ENCODE measurements at regions not wholly inside any gene's neighbourhood (a gene's known extent, or its start where the extent isn't known, plus 50 kb on each side); places are given as distances from the start of the nearest gene placed in this dataset.

DNA sequence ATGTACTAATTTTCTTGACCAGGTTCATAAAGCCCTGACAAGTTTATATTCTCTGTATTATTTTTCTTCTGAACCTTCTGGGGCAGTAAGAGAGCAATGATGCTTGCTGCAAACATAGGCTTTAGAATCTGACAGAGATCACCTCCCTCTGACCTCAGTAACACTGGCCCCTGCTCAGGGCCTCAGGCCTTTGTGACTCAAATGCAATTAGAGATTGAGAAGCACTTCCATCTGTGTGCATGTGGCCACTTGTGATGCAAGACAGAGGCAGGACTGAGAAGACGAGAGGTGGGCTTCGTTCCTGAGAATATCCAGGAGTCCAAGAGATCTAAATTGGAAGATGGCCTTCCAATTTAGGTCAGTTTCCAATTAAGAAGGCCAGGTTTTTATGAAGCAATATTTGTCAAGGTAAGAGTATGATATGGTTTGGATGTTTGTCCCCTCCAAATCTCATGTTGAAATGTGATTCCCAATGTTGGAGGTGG, 82.8 kb upstream of the VEGFC start:
- Histone ChIP-seq H3K36me3 (no peaks in the 10 kb centered on the region), H3K27ac (no peak overlapping the region), H3K27me3 (no peaks in the 10 kb centered on the region), H3K4me1 (no peaks in the 10 kb centered on the region), H3K4me3 (no peak overlapping the region), H3K9me3 (no peaks in the 10 kb centered on the region)
- no peak for DNase-seq (ENCODE audit: low spot score in 2 of 2)
- no peak for TF ChIP-seq POLR2A (IDR thresholded peaks at IDR 0.05)
- no peak for TF ChIP-seq CTCF (IDR thresholded peaks at IDR 0.05)
- TF ChIP-seq EP300 (IDR thresholded peaks at IDR 0.05): no peak
- no peak for TF ChIP-seq POLR2AphosphoS5 (IDR thresholded peaks at IDR 0.05)
- WGBS: 47% methylated on average over 2 of the region's 2 CpGs

DNA sequence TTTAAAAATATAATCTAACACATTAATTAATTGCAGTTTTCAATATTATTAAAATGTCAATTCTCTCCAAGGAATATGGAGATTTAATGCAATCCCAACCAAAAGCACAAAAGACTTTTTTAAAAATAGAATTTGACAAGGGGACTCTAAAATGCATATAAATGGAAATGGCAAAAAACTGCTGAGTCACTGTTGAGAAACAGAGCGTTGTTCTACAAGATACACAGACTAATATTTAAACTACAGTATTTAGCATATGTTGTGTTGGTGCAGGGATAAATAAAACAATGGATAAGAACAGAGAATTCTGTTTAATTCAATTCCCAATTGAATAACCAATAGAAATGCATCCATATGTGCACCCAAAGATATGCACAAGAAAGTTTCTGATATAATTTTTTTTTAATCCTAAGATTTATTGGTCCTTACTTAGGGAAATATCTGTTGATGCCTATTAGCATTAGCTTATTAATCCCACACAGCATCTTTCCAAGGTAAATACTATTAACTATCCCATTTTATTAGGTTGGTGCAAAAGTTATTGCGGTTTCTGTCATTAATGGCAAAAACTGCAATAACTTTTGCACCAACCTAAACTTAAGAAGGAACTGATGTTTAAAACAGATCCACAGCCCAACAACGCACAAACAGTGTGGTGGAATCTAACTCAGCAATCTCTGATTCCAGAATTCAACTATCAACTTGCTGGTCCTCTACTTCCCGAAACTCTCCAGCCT, 86.8 kb upstream of the VEGFC start:
- no peak for TF ChIP-seq EP300 (IDR thresholded peaks at IDR 0.05)
- TF ChIP-seq CTCF (IDR thresholded peaks at IDR 0.05): no peak
- TF ChIP-seq POLR2A (IDR thresholded peaks at IDR 0.05): no peak
- no peak for TF ChIP-seq POLR2AphosphoS5 (IDR thresholded peaks at IDR 0.05)
- H3K4me1 ChIP-seq: no peaks in the 10 kb centered on the region
- H3K9me3 ChIP-seq: no peaks in the 10 kb centered on the region
- no peaks in the 10 kb centered on the region for H3K36me3 ChIP-seq
- H3K27me3 ChIP-seq: no peaks in the 10 kb centered on the region
- H3K27ac ChIP-seq: no peak overlapping the region
- H3K4me3 ChIP-seq: no peak overlapping the region
- no peak for DNase-seq (ENCODE audit: low spot score in 2 of 2)
- WGBS: 76% methylated on average over 4 of the region's 4 CpGs

GRCh38 chr4:176882206-176882605, 89.5 kb upstream of the VEGFC start:
- Histone ChIP-seq H3K27me3 (no peaks in the 10 kb centered on the region), H3K36me3 (no peaks in the 10 kb centered on the region), H3K9me3 (no peaks in the 10 kb centered on the region), H3K27ac (no peak overlapping the region), H3K4me1 (no peaks in the 10 kb centered on the region), H3K4me3 (no peak overlapping the region)
- DNase-seq (ENCODE audit: low spot score in 2 of 2): no peak
- no peak for TF ChIP-seq CTCF (IDR thresholded peaks at IDR 0.05)
- no peak for TF ChIP-seq POLR2A (IDR thresholded peaks at IDR 0.05)
- no peak for TF ChIP-seq POLR2AphosphoS5 (IDR thresholded peaks at IDR 0.05)
- TF ChIP-seq EP300 (IDR thresholded peaks at IDR 0.05): no peak
- WGBS: 77% methylated on average over 2 of the region's 2 CpGs

GRCh38 chr4:176883108-176883550, 90.4 kb upstream of the VEGFC start:
- no peaks in the 10 kb centered on the region for H3K4me1 ChIP-seq
- H3K9me3 ChIP-seq: no peaks in the 10 kb centered on the region
- H3K27me3 ChIP-seq: no peaks in the 10 kb centered on the region
- TF ChIP-seq CTCF (IDR thresholded peaks at IDR 0.05): no peak
- no peak for TF ChIP-seq POLR2AphosphoS5 (IDR thresholded peaks at IDR 0.05)
- TF ChIP-seq EP300 (IDR thresholded peaks at IDR 0.05): no peak
- TF ChIP-seq POLR2A (IDR thresholded peaks at IDR 0.05): no peak
- H3K4me3 ChIP-seq: no peak overlapping the region
- no peaks in the 10 kb centered on the region for H3K36me3 ChIP-seq
- DNase-seq (ENCODE audit: low spot score in 2 of 2): no peak
- no peak overlapping the region for H3K27ac ChIP-seq
- WGBS: 88% methylated on average over 7 of the region's 7 CpGs

- WGBS: 62% methylated on average over 6 of the region's 6 CpGs
- no peak overlapping the region for H3K27ac ChIP-seq
Observed at GRCh38 chr4:176883681-176884418, 91.1 kb upstream of the VEGFC start.

More at GRCh38 chr4:176883681-176884418, 91.1 kb upstream of the VEGFC start:
- TF ChIP-seq CTCF (IDR thresholded peaks at IDR 0.05) (no peak), POLR2A (IDR thresholded peaks at IDR 0.05) (no peak)
- Histone ChIP-seq H3K4me3 (no peak overlapping the region), H3K36me3 (no peaks in the 10 kb centered on the region), H3K4me1 (no peaks in the 10 kb centered on the region), H3K9me3 (no peaks in the 10 kb centered on the region), H3K27me3 (no peaks in the 10 kb centered on the region)
- DNase-seq (ENCODE audit: low spot score in 2 of 2): no peak

Data from suprapubic skin (tissue), 4 donors.